Common myeloid progenitor, CD34-positive (primary cell): ENCODE measurements at regions not wholly inside any gene's neighbourhood (a gene's known extent, or its start where the extent isn't known, plus 50 kb on each side); places are given as distances from the start of the nearest gene placed in this dataset.

Source experiments
- CTCF ChIA-PET: fragments of 350-600 bp; sonication (Branson Sonifier 250); formaldehyde crosslinking; loops from one replicate; lab custom pipeline; 2021; ENCODE audit warnings: antibody characterized with exemption; lab: Charles Lee
- POLR2A ChIA-PET: fragments of 350-600 bp; sonication (Branson Sonifier 250); formaldehyde crosslinking; loops from one replicate; lab custom pipeline; 2021; ENCODE audit warnings: antibody characterized with exemption; lab: Charles Lee
- DNase-seq, 3 donors: peaks; one replicate each; pipeline versions ENCODE4 v3.0.0 to v3.0.0-alpha.2; 2013
- H3K27ac ChIP-seq, 2 experiments: 1 replicate in 1 of 2; 2 replicates in 1 of 2; pipeline ENCODE4 v1.7.0; 2013; ENCODE audit warnings: inconsistent platforms in 2 of 2, low read length in 2 of 2, mild to moderate bottlenecking in 2 of 2, low read depth in 1 of 2, moderate library complexity in 1 of 2; ENCODE audit not compliant: severe bottlenecking in 2 of 2, insufficient read depth in 1 of 2, poor library complexity in 1 of 2
- H3K27me3 ChIP-seq, 5 experiments: replicated peaks in 2 of 5; 1 replicate in 3 of 5; 2 replicates in 2 of 5; pipeline versions ENCODE4 v1.6.1 to v1.7.0; 2013; ENCODE audit warnings: low read length in 4 of 5, mild to moderate bottlenecking in 2 of 5, moderate library complexity in 2 of 5, inconsistent platforms in 1 of 5; ENCODE audit not compliant: insufficient read depth in 5 of 5, control insufficient read depth in 4 of 5
- H3K36me3 ChIP-seq, 4 experiments: 1 replicate in 2 of 4; 2 replicates in 2 of 4; pipeline versions ENCODE4 v1.6.1 to v1.7.0; 2013; ENCODE audit warnings: low read length in 3 of 4, control low read depth in 1 of 4, mild to moderate bottlenecking in 1 of 4; ENCODE audit not compliant: control insufficient read depth in 4 of 4, insufficient read depth in 4 of 4
- H3K4me1 ChIP-seq, 4 experiments: 1 replicate in 3 of 4; 2 replicates in 1 of 4; pipeline versions ENCODE4 v1.6.1 to v1.7.1; 2013; ENCODE audit warnings: low read length in 3 of 4, mild to moderate bottlenecking in 3 of 4, control low read depth in 1 of 4, inconsistent platforms in 1 of 4, moderate library complexity in 1 of 4; ENCODE audit not compliant: control insufficient read depth in 4 of 4, insufficient read depth in 4 of 4; ENCODE audit errors: control extremely low read depth in 1 of 4
- H3K4me3 ChIP-seq, 7 experiments: 1 replicate in 4 of 7; 2 replicates in 3 of 7; pipeline versions ENCODE4 v1.5.1 to v1.7.0; 2013; ENCODE audit warnings: mild to moderate bottlenecking in 7 of 7, low read length in 6 of 7, moderate library complexity in 6 of 7, inconsistent platforms in 2 of 7, low read depth in 2 of 7, control low read depth in 1 of 7; ENCODE audit not compliant: insufficient read depth in 4 of 7, control insufficient read depth in 1 of 7; ENCODE audit errors: extremely low read depth in 1 of 7
- H3K9me3 ChIP-seq, 5 experiments: 1 replicate in 4 of 5; 2 replicates in 1 of 5; pipeline versions ENCODE4 v1.6.1 to v1.7.1; 2013; ENCODE audit warnings: low read length in 4 of 5, mild to moderate bottlenecking in 2 of 5, inconsistent platforms in 1 of 5, low read depth in 1 of 5, moderate library complexity in 1 of 5; ENCODE audit not compliant: control insufficient read depth in 4 of 5, insufficient read depth in 2 of 5; ENCODE audit errors: control extremely low read depth in 1 of 5
- WGBS: methylation state at CpG from one replicate; pipeline ENCODE4 v1.1.5; 2013; ENCODE audit not compliant: insufficient coverage; 5-methylcytosine and 5-hydroxymethylcytosine counted together

DNA sequence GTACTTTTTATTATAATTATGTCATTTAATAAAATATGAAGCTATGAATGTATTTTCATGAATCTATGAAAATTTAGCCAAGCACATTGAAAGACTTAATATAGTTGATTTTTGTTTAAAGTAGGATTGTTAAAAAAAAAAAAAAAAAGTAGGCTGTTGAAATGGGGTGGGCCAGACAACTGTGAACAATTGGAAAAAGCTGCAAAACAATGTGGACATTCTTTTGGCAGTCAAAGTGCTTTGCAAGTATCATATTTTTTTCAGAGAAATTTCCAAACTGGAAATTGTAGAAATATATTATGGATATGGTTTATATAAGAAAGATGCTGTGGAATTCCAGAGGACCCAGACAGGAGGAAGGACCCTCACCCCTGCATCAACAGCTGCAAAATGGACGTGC is 82.1 kb downstream of the ETAA1 start:
- H3K36me3 ChIP-seq: no peaks in the 10 kb centered on the region
- H3K27me3 ChIP-seq: no peaks in the 10 kb centered on the region
- no CpG with 5 or more reads among the region's 1 CpG for WGBS
- ChIA-PET CTCF (no interaction called here), POLR2A (no interaction called here)
- H3K27ac ChIP-seq: no peak overlapping the region
- no peak overlapping the region for H3K4me3 ChIP-seq
- DNase-seq: no peak
- peaks cover 0 to 8% (median 3%) of the 10 kb centered on the region in 4 experiments for H3K4me1 ChIP-seq
- H3K9me3 ChIP-seq: no peaks in the 10 kb centered on the region

DNA sequence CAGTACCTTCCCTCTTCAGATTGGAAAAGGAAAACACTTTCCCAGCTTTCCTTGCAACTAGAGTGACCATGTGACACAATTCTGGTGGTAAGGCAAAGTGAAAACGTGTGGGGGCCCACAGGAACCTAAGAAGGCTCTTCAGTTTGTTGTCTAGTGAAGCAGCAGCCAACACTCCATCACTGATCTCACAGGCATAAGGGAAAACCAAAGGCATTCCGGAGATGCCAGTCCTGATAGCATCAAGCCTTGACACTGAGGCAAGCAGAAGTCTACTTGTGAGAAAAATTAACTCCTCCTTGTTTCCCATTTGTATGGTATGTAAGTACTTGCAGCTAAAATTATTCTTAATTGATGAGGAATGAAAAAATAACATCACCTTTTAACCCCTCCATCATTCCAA is 88.3 kb downstream of the ETAA1 start:
- CTCF ChIA-PET: no interaction called here
- WGBS: 92% methylated on average over 2 of the region's 2 CpGs
- Histone ChIP-seq H3K4me1 (no peaks in the 10 kb centered on the region), H3K9me3 (no peaks in the 10 kb centered on the region), H3K27me3 (no peaks in the 10 kb centered on the region), H3K4me3 (no peak overlapping the region), H3K36me3 (no peaks in the 10 kb centered on the region), H3K27ac (no peak overlapping the region)
- no peak for DNase-seq
- POLR2A ChIA-PET: no interaction called here

GRCh38 chr2:67486041-67486796 is 89.1 kb downstream of the ETAA1 start:
- CTCF ChIA-PET: no interaction called here
- no CpG with 5 or more reads among the region's 1 CpG for WGBS
- Histone ChIP-seq H3K4me3 (no peak overlapping the region), H3K9me3 (no peaks in the 10 kb centered on the region), H3K27me3 (no peaks in the 10 kb centered on the region), H3K4me1 (no peaks in the 10 kb centered on the region), H3K36me3 (no peaks in the 10 kb centered on the region), H3K27ac (no peak overlapping the region)
- POLR2A ChIA-PET: no interaction called here
- no peak for DNase-seq

DNA sequence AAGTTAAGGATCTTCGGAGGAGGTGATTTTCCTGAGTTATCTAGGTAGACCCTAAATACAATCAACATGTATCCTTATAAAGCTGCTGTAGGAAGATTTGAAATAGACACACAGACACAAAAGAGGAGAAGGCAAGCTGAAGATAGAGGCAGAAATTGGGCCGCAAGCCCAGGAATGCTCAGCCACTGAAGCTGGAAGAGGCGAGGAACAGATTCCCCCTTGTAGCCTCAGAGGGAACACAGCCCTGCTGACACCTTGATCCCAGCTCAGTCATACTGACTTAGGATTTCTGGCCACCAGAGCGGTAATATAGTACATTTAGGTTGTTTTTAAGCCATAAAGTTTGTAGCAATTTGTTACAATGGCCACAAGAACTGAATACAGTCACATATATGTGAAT is 90.9 kb downstream of the ETAA1 start:
- H3K9me3 ChIP-seq: no peaks in the 10 kb centered on the region
- no peaks in the 10 kb centered on the region for H3K36me3 ChIP-seq
- ChIA-PET CTCF (no interaction called here), POLR2A (no interaction called here)
- H3K27ac ChIP-seq: no peak overlapping the region
- H3K4me1 ChIP-seq: no peaks in the 10 kb centered on the region
- no peak overlapping the region for H3K4me3 ChIP-seq
- no peak for DNase-seq
- WGBS: 100% methylated on average over 2 of the region's 4 CpGs
- H3K27me3 ChIP-seq: no peaks in the 10 kb centered on the region

DNA sequence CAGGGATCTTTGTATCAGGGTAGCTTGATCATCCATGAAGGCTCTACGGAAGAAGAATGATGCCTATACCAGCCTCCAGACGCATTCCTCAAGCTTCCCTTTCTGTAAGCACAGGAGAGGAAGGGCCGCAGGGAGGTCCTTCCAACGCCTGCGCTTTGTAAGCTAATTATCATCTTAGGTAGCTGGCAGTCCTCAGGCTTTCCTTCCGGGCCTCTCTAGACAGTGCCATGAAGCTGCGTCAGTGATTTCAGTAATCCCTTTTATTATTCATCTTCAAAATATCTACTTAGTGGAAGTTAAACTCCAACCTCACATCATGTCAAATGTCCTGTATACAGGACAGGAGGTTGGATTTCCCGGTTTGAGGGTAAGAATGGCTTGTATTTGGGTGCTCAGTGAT is 92.3 kb downstream of the ETAA1 start:
- Histone ChIP-seq H3K4me3 (no peak overlapping the region), H3K27ac (no peak overlapping the region), H3K36me3 (no peaks in the 10 kb centered on the region), H3K9me3 (no peaks in the 10 kb centered on the region), H3K27me3 (no peaks in the 10 kb centered on the region), H3K4me1 (no peaks in the 10 kb centered on the region)
- 100% methylated on average over 5 of the region's 8 CpGs for WGBS
- ChIA-PET CTCF (interaction anchor here (0.7 to 1.1 kb wide), 2 partner anchors 21 to 22 kb away, joined by 3 read pairs; no protein-coding TSS in a partner anchor), POLR2A (no interaction called here)
- DNase-seq: no peak

DNA sequence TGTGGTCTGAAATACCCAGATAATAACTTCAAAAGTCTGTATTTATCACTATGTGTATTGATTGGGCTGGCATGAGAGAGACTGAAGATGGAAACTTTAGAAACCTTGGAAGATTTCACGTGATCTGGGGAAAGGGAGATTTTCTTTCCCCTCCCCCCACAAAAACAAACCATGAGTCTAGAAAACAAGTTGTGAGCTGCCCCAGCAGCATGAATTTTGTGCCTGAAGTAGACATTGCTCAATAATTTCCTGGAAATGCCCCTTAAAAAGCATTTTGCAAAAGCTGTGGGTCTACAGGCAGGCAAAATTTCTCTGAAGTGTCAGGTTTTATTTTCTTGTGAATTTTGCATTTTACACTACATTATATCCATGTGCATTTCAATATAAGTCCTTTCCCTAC is 101.8 kb downstream of the ETAA1 start:
- Histone ChIP-seq H3K27me3 (no peaks in the 10 kb centered on the region), H3K4me1 (no peaks in the 10 kb centered on the region), H3K4me3 (no peak overlapping the region), H3K27ac (no peak overlapping the region), H3K9me3 (no peaks in the 10 kb centered on the region), H3K36me3 (no peaks in the 10 kb centered on the region)
- DNase-seq: no peak
- ChIA-PET POLR2A (no interaction called here), CTCF (no interaction called here)
- WGBS: 100% methylated on average over 1 of the region's 1 CpG

DNA sequence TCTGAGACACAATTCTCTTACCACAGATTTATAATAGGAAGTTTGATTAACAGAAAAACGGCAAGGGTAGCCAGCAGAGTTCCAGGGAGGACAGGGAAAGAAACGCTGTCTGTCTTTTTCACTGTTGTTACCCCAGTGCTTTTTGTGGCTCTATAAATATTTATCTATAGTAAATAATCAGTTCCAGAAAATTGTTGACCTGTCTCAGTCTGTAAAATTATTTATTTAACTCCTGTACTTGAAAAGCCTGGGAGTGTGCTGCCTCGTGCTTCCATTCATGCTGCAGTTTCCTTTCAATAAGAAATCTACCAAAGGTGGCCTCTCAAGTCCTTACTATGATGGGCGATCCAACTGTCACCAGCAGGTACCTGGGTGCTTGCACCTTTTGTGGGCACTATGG is 102.9 kb downstream of the ETAA1 start:
- POLR2A ChIA-PET: no interaction called here
- CTCF ChIA-PET: no interaction called here
- no peaks in the 10 kb centered on the region for H3K4me1 ChIP-seq
- H3K4me3 ChIP-seq: no peak overlapping the region
- no peaks in the 10 kb centered on the region for H3K27me3 ChIP-seq
- H3K27ac ChIP-seq: no peak overlapping the region
- no peaks in the 10 kb centered on the region for H3K36me3 ChIP-seq
- DNase-seq: no peak
- 100% methylated on average over 2 of the region's 4 CpGs for WGBS
- no peaks in the 10 kb centered on the region for H3K9me3 ChIP-seq
